Adrenal gland (tissue), 9 donors: ENCODE measurements at regions not wholly inside any gene's neighbourhood (a gene's known extent, or its start where the extent isn't known, plus 50 kb on each side); places are given as distances from the start of the nearest gene placed in this dataset.
A peak's percentile ranks its signal among the peaks of the same experiment; 100 is the strongest.

ENCODE experiments used
- DNase-seq, 7 donors: peaks; one replicate each; pipeline ENCODE4 v3.0.0-alpha.2; 2019 to 2020
- H3K27ac ChIP-seq, 5 donors: fragments of 200-600 bp; sonication (generic) in 4 of 5; 1 replicate in 3 of 5; 2 replicates in 2 of 5; pipeline versions ENCODE4 v1.5.1 to v1.8.0; 2016 to 2020; ENCODE audit warnings: mild to moderate bottlenecking in 1 of 5
- H3K27me3 ChIP-seq: fragments of 200-600 bp; 2 replicates; pipeline ENCODE4 v1.8.0; 2021
- H3K36me3 ChIP-seq, 2 donors: fragments of 200-600 bp; replicated peaks in 1 of 2; 1 replicate in 1 of 2; 2 replicates in 1 of 2; pipeline versions ENCODE4 v1.5.1 to v1.8.0; 2018 to 2022
- H3K4me1 ChIP-seq, 2 donors: fragments of 200-600 bp; replicated peaks in 1 of 2; 1 replicate in 1 of 2; 2 replicates in 1 of 2; pipeline versions ENCODE4 v1.5.1 to v1.8.0; 2018 to 2021
- H3K4me3 ChIP-seq, 4 donors: fragments of 200-600 bp; sonication (generic) in 3 of 4; one replicate each; pipeline ENCODE4 v1.5.1; 2016 to 2018
- H3K9me3 ChIP-seq, 3 donors: fragments of 200-600 bp; sonication (generic) in 1 of 3; replicated peaks in 1 of 3; 1 replicate in 2 of 3; 2 replicates in 1 of 3; pipeline versions ENCODE4 v1.5.1 to v1.8.0; 2016 to 2021
- POLR2A ChIP-seq, 2 donors: fragments of 450-650 bp; IDR thresholded peaks; one replicate each; pipeline ENCODE4 v1.6.1; 2017; ENCODE audit warnings: antibody characterized with exemption in 2 of 2, mild to moderate bottlenecking in 2 of 2, moderate library complexity in 1 of 2
- WGBS, 4 donors: extraction: QIAGEN DNeasy Blood & Tissue Kit in 2 of 4; methylation state at CpG; one replicate each; pipeline versions ENCODE4 v1.1.5 to v1.1.7; 2013 to 2017; 5-methylcytosine and 5-hydroxymethylcytosine counted together
- intact Hi-C, 2 donors: fragments of 100-400 bp; cut with DNase I; formaldehyde crosslinking; loops; one replicate each; pipeline versions ENCODE4 v1.14.1 to v1.15.0; 2022 to 2023
- TF ChIP-seq, protein P1 (sequence below), 6 experiments: fragments of 450-650 bp in 4 of 6; fragments of 200-600 bp in 2 of 6; sonication (generic) in 1 of 6; IDR thresholded peaks; 1 replicate in 5 of 6; 2 replicates in 1 of 6; pipeline versions ENCODE4 v1.5.1 to v1.8.0; 2016 to 2021; ENCODE audit warnings: antibody characterized with exemption in 6 of 6, mild to moderate bottlenecking in 2 of 6, moderate library complexity in 1 of 6
- donor health status: healthy with polysubstance abuse.
- donor health status: Bipolar disorder and iron deficiency.
- donor health status: DM: yes; HTN: yes; CAD: no.
- donor health status: DM: no; HTN: no; CAD: no.
- donor health status: DM: no; HTN: no; CAD: no.

DNA sequence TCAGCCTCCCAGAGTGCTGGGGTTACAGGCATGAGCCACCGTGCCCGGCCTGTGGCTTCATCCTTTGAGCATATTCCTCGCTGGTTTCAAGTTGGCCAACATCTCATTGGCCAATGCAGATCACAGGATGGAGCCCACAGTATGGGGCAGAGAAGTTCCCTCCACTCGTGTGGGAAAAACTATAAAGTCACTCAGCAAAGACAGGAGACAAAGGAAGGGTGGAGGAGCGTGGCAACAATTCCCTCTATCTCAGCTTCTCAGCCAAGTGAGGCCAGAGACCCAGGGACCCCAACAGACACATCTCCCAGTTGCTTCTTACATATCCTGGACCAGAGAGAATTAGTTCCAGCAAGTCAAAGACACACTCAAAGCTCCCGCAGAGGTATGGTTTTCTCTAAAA lies 184.6 kb upstream of the SOX1 start:
- intact Hi-C loops: no loop called here
- Histone ChIP-seq H3K27ac (no peak overlapping the region), H3K4me3 (no peak overlapping the region), H3K4me1 (no peaks in the 10 kb centered on the region), H3K27me3 (no peaks in the 10 kb centered on the region), H3K36me3 (no peaks in the 10 kb centered on the region), H3K9me3 (no peaks in the 10 kb centered on the region)
- peak in 1 of 7 donors; percentile 25 for DNase-seq
- TF ChIP-seq, protein P1, sequence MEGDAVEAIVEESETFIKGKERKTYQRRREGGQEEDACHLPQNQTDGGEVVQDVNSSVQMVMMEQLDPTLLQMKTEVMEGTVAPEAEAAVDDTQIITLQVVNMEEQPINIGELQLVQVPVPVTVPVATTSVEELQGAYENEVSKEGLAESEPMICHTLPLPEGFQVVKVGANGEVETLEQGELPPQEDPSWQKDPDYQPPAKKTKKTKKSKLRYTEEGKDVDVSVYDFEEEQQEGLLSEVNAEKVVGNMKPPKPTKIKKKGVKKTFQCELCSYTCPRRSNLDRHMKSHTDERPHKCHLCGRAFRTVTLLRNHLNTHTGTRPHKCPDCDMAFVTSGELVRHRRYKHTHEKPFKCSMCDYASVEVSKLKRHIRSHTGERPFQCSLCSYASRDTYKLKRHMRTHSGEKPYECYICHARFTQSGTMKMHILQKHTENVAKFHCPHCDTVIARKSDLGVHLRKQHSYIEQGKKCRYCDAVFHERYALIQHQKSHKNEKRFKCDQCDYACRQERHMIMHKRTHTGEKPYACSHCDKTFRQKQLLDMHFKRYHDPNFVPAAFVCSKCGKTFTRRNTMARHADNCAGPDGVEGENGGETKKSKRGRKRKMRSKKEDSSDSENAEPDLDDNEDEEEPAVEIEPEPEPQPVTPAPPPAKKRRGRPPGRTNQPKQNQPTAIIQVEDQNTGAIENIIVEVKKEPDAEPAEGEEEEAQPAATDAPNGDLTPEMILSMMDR (IDR thresholded peaks at IDR 0.05): no peak
- TF ChIP-seq POLR2A (IDR thresholded peaks at IDR 0.05): no peak
- WGBS, 4 donors: 53 to 63% (median 60%) methylated on average over 6 of the region's 6 CpGs

DNA sequence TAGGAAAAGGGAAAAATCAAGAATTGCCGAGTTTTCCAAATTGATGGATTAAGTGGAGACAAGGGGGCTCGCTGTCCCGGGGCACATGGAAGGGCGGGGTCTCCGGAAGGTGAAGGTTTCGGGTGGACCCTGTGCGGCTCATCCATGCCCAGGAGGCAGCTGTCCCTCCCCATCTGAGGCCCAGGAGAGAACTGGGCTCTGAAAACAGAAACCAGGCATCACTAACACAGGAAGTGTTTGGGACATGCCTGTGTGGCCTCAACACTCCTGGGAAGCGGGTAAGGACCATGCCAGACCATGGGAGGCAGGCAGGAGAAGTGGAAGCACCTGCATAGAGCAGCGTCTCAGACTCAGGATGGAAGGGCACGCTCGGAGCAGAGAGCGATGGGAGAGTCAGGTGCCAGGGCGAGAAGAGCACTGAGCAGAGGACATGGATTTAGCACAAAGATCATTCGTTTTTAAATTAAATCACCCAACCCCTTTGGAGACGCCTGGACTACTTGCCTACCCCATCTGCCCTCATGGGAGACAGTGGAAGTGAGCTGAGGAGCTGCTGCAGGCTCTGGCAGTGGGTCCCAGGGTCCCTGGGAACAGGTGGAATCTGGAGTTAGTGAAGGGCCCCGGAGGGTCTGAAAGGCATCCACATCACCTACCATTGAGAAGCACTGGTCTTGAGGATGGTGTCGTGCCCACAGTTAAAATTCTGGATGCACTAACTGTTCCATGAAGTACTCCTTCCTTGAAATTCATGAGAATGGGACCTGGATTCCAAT lies 183.2 kb upstream of the SOX1 start:
- Histone ChIP-seq H3K9me3 (no peaks in the 10 kb centered on the region), H3K4me1 (no peaks in the 10 kb centered on the region), H3K36me3 (no peaks in the 10 kb centered on the region), H3K27ac (no peak overlapping the region), H3K4me3 (no peak overlapping the region), H3K27me3 (no peaks in the 10 kb centered on the region)
- WGBS, 4 donors: 66 to 76% (median 72%) methylated on average over 17 of the region's 17 CpGs
- intact Hi-C loops: no loop called here
- peak in 1 of 7 donors; percentile 20 for DNase-seq
- TF ChIP-seq, protein P1 (IDR thresholded peaks at IDR 0.05): no peak
- TF ChIP-seq POLR2A (IDR thresholded peaks at IDR 0.05): no peak

DNA sequence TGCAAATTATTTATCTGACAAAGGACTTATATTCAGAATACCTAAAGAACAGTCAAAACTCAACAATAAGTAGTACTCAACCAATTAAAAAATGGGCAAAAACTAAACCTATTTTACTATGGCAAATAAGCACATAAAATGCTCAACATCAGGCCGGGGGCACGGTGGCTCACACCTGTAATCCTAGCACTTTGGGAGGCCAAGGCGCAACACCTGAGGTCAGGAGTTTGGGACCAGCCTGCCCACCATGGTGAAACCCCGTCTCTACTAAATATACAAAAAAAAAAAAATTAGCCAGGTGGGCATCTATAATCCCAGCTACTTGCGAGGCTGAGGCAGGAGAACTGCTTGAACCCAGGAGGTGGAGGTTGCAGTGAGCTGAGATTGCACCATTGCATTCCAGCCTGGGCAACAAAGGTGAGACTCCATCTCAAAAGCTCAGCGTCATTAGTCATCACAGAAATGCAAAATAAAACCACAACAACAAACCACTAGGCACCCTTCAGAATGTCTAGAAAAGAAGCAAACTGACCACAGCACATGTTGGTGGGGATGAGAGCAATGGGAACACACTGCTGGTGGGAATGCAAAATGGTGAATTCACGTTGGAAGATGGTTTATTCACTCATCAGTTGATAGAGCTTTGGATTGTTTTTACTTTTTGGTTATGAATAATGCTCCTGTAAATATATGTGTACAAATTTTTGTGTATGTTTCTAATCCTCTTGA lies 180.6 kb upstream of the SOX1 start:
- 63 to 74% (median 69%) methylated on average over 7 of the region's 7 CpGs for WGBS, 4 donors
- DNase-seq: no peak
- TF ChIP-seq, protein P1 (IDR thresholded peaks at IDR 0.05): no peak
- no peak for TF ChIP-seq POLR2A (IDR thresholded peaks at IDR 0.05)
- peaks cover 0 to 4% (median 0%) of the 10 kb centered on the region in 3 donors for H3K9me3 ChIP-seq
- peaks cover 7% of the 10 kb centered on the region for H3K27me3 ChIP-seq
- H3K4me1 ChIP-seq: no peaks in the 10 kb centered on the region
- no peak overlapping the region for H3K27ac ChIP-seq
- intact Hi-C loops: no loop called here
- no peak overlapping the region for H3K4me3 ChIP-seq
- no peaks in the 10 kb centered on the region for H3K36me3 ChIP-seq

DNA sequence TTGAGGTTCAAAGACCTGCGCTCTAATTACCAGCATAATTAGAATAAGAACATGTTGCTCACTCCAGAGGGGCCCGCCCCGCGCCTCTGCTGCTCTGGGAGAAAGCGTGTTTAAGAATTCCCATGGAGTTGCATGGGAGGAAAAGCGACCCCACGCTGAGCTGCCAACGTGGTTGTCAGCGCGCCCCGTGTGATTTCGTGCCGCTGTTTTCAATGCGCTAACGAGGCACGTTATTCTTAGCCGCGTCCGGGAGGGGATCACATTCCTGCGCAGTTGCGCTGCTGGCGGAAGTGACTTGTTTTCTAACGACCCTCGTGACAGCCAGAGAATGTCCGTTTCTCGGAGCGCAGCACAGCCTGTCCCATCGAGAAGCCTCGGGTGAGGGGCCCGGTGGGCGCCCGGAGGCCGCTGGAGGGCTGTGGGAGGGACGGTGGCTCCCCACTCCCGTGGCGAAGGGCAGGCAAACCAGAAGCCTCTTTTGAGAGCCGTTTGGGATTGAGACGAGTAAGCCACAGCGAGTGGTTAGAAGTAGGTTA lies 173.8 kb upstream of the SOX1 start:
- Histone ChIP-seq H3K4me1 (no peaks in the 10 kb centered on the region), H3K27me3 (peaks cover 37% of the 10 kb centered on the region), H3K27ac (no peak overlapping the region), H3K36me3 (no peaks in the 10 kb centered on the region), H3K9me3 (peaks cover 0 to 4% (median 0%) of the 10 kb centered on the region in 3 donors), H3K4me3 (no peak overlapping the region)
- TF ChIP-seq, protein P1 (IDR thresholded peaks at IDR 0.05): no peak
- TF ChIP-seq POLR2A (IDR thresholded peaks at IDR 0.05): no peak
- intact Hi-C loops: no loop called here
- peak in 1 of 7 donors; percentile 30 for DNase-seq
- WGBS, 4 donors: 1 to 15% (median 7%) methylated on average over 13 to 39 of the region's 39 CpGs
